Activated CD8-positive, alpha-beta memory T cell treated with anti-CD3 and anti-CD28 coated beads for 48 hours (primary cell): ENCODE measurements at regions not wholly inside any gene's neighbourhood (a gene's known extent, or its start where the extent isn't known, plus 50 kb on each side); places are given as distances from the start of the nearest gene placed in this dataset.

ENCODE experiments used
- DNase-seq, 3 experiments: peaks; one replicate each; pipeline ENCODE4 v3.0.0-alpha.2; 2020; ENCODE audit warnings: low read depth in 2 of 3, low spot score in 2 of 3

DNA sequence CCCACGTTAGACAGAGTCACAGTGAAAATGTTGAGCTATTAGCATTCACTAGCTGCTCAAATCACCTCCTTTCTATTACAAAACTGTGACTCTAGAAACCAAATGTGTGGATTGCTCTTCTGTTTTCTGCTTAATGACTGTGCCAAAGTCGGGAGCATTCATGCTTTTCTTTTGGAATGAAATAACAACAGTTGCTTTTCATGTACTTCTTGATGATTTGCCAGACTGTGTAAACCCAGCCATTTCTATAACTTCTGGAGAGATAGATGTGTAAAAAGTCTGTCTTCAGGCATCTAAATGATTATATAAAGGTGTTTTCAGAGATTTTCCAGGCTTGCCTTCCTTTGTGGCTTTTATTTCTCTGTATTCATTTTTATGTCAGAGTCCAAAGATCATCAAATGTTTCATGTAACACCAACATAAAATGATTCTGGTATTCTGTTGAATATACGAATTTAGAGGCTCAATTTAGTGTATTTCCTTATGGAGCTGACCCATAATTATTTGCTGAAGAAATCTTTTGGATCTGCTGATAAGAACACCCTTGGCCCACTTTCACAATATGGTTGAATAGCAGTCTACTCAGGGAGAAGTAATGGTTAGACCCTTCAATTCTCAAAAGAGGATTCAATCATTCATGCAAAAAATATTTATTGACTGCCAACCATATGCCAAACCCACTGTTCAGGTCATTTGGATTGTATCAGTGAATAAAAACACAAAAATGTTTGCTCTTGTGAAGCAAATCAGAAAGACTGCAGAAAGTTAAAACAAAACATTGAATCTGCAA, 581.2 kb downstream of the CDH18 start:
- DNase-seq, result no peak

DNA sequence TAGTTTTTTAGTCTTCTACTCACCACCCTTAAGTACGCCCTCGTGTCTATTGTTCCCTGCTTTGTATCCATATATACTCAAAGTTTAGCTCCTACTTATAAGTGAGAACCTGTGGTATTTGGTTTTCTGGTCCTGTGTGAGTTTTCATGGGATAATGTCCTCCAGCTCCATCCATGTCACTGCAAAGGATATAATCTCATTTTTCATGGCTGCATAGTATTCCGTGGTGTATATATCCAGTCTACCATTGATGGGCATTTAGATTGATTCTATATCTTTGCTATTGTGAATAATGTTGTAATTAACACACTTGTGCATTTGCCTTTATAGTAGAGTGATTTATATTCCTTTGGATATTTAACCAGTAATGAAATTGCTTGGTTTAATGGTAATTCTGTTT, 579.9 kb downstream of the CDH18 start:
- no peak for DNase-seq

DNA sequence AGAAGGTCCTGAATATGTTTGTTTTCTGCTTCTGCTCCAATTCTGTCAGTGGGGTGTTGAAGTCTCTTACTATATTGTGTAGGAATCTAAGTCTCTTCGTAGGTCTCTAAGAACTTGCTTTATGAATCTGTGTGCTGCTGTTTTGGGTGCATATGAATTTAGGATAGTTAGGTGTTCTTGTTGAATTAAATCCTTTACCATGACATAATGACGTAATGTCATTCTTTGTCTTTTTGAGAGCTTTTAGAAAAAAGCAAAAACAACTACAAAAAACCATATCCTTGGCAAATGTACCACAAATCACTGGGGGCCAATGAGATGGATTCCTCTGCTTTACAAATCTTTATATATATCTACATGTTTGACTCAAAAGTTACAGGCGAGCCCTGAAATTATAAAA, 576.1 kb downstream of the CDH18 start:
- no peak for DNase-seq
